Spleen (tissue), 11 donors: ENCODE measurements at regions not wholly inside any gene's neighbourhood (a gene's known extent, or its start where the extent isn't known, plus 50 kb on each side); places are given as distances from the start of the nearest gene placed in this dataset.

Experiments used
- DNase-seq: peaks from one replicate; pipeline ENCODE4 v3.0.0-alpha.2; 2020
- H3K27ac ChIP-seq, 8 donors: fragments of 200-600 bp; sonication (generic) in 7 of 8; 1 replicate in 4 of 8; 2 replicates in 4 of 8; pipeline versions ENCODE4 v1.5.0 to v1.8.0; 2016 to 2021; ENCODE audit warnings: inconsistent platforms in 4 of 8, mild to moderate bottlenecking in 4 of 8, moderate library complexity in 1 of 8
- H3K27me3 ChIP-seq, 7 donors: fragments of 200-600 bp; sonication (generic) in 6 of 7; replicated peaks in 1 of 7; 1 replicate in 4 of 7; 2 replicates in 3 of 7; pipeline versions ENCODE4 v1.5.0 to v1.8.0; 2016 to 2021; ENCODE audit warnings: inconsistent platforms in 3 of 7, mild to moderate bottlenecking in 1 of 7
- H3K36me3 ChIP-seq, 6 donors: fragments of 200-600 bp; sonication (generic) in 5 of 6; 1 replicate in 4 of 6; 2 replicates in 2 of 6; pipeline versions ENCODE4 v1.5.0 to v1.8.0; 2016 to 2021; ENCODE audit warnings: inconsistent platforms in 2 of 6
- H3K4me1 ChIP-seq, 6 donors: fragments of 200-600 bp; sonication (generic) in 5 of 6; 1 replicate in 3 of 6; 2 replicates in 3 of 6; pipeline versions ENCODE4 v1.5.0 to v1.8.0; 2016 to 2021; ENCODE audit warnings: inconsistent platforms in 3 of 6
- H3K4me3 ChIP-seq, 8 donors: fragments of 200-600 bp; sonication (generic) in 7 of 8; 1 replicate in 4 of 8; 2 replicates in 4 of 8; pipeline versions ENCODE4 v1.5.0 to v1.8.0; 2016 to 2021; ENCODE audit warnings: inconsistent platforms in 4 of 8, mild to moderate bottlenecking in 4 of 8, moderate library complexity in 2 of 8
- H3K9me3 ChIP-seq, 8 donors: fragments of 200-600 bp; sonication (generic) in 7 of 8; 1 replicate in 4 of 8; 2 replicates in 4 of 8; pipeline versions ENCODE4 v1.5.0 to v1.8.0; 2016 to 2021; ENCODE audit warnings: inconsistent platforms in 4 of 8
- CTCF ChIP-seq, 11 experiments: fragments of 200-600 bp in 7 of 11; fragments of 450-650 bp in 4 of 11; sonication (generic) in 4 of 11; IDR thresholded peaks in 8 of 11; conservative IDR thresholded peaks in 3 of 11; 1 replicate in 7 of 11; 2 replicates in 4 of 11; pipeline versions ENCODE4 v1.4.0 to v1.8.0; 2016 to 2021; ENCODE audit warnings: antibody characterized with exemption in 11 of 11, inconsistent platforms in 4 of 11, mild to moderate bottlenecking in 1 of 11
- POLR2A ChIP-seq, 3 donors: fragments of 450-650 bp; IDR thresholded peaks; one replicate each; pipeline ENCODE4 v1.5.1; 2017; ENCODE audit warnings: antibody characterized with exemption in 3 of 3, mild to moderate bottlenecking in 1 of 3
- POLR2AphosphoS5 ChIP-seq, 3 donors: sonication (generic); formaldehyde crosslinking; IDR thresholded peaks; one replicate each; pipeline ENCODE4 v1.5.1; 2017; ENCODE audit warnings: antibody characterized with exemption in 3 of 3
- WGBS, 5 donors: extraction: QIAGEN DNeasy Blood & Tissue Kit in 3 of 5; methylation state at CpG; one replicate each; pipeline versions ENCODE4 v1.1.5 to v1.1.7; 2013 to 2018; 5-methylcytosine and 5-hydroxymethylcytosine counted together
- intact Hi-C: fragments of 100-400 bp; cut with DNase I; formaldehyde crosslinking; loops from one replicate; pipeline ENCODE4 v1.15.0; 2023; ENCODE audit warnings: low total_unique reads
- donor health status: healthy with polysubstance abuse.
- donor health status: DM: no; HTN: no; CAD: no; lungs with moderate emphysema.
- donor health status: DM: no; HTN: no; CAD: no.
- donor health status: Bipolar disorder and iron deficiency.
- donor health status: healthy.
- donor health status: DM: no; HTN: no; CAD: no.
- donor health status: DM: yes; HTN: yes; CAD: no.

GRCh38 chr6:168207421-168208175 lies 112.0 kb downstream of the DACT2 start:
- WGBS, 5 donors: 67 to 88% (median 80%) methylated on average over 22 of the region's 22 CpGs
- no peaks in the 10 kb centered on the region for H3K36me3 ChIP-seq
- no peak overlapping the region for H3K4me3 ChIP-seq
- TF ChIP-seq POLR2A (IDR thresholded peaks at IDR 0.05) (no peak), POLR2AphosphoS5 (IDR thresholded peaks at IDR 0.05) (no peak), CTCF (IDR thresholded peaks at IDR 0.05 in 8 of 11, conservative IDR thresholded peaks at IDR 0.05 in 3 of 11) (no peak)
- no peak overlapping the region for H3K27ac ChIP-seq
- intact Hi-C loops: no loop called here
- H3K4me1 ChIP-seq: no peaks in the 10 kb centered on the region
- no peak for DNase-seq
- H3K27me3 ChIP-seq: peaks cover 0 to 5% (median 0%) of the 10 kb centered on the region in 7 donors
- peaks cover 0 to 7% (median 2%) of the 10 kb centered on the region in 8 donors for H3K9me3 ChIP-seq

DNA sequence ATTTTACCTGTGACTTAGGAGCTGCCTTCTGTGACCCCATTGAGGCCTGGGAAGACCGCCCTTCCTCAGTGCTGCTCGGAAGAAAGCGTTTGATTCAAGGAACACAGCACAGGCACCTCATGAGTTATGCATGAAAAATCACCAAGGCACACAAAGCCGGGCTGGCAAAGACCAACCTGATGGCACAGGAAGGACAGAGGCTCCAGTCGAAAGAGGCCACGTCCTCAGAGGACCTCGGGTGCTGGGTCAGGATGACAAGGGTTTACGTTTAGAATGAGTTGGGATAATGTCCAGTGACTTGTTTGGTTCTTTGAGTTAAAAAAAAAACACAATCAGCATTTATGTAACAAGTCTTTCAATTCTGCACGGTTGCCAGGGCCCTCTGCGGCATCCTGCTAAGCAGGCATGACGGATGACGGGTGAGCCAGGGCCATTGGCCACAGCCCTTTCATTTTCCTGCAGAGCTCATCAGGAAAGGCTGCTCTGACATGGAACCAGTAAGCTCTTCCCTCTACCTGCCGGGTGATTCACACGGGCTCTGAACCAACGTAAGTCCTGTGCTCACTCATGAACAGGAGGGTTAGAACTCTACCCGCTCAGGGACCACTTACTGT lies 112.8 kb downstream of the DACT2 start:
- Histone ChIP-seq H3K4me1 (no peaks in the 10 kb centered on the region), H3K4me3 (no peak overlapping the region), H3K36me3 (no peaks in the 10 kb centered on the region), H3K9me3 (peaks cover 0 to 7% (median 2%) of the 10 kb centered on the region in 8 donors), H3K27me3 (peaks cover 0 to 5% (median 0%) of the 10 kb centered on the region in 7 donors), H3K27ac (no peak overlapping the region)
- intact Hi-C loops: no loop called here
- TF ChIP-seq POLR2AphosphoS5 (IDR thresholded peaks at IDR 0.05) (no peak), CTCF (IDR thresholded peaks at IDR 0.05 in 8 of 11, conservative IDR thresholded peaks at IDR 0.05 in 3 of 11) (no peak), POLR2A (IDR thresholded peaks at IDR 0.05) (no peak)
- 84 to 91% (median 88%) methylated on average over 16 of the region's 16 CpGs for WGBS, 5 donors
- no peak for DNase-seq

DNA sequence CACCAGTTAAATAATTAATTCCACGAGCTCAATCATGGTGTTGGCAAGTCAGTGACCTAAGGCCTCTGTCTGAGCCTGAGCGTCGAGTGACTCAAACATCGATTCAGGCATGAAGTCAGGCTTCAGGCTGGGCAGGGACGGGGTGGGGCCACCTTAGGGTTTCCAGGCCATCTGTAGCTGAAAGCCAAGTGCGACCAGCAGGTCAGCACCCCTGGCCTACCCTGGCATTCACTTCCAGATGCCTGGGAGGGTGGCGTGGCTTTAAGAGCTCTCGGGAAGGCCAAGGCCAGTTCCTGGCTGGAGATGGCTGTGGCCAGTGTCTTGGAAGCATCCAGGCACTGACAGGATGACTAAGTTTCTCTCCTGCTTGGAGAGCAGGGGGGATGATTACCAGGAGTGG lies 113.4 kb downstream of the DACT2 start:
- H3K4me1 ChIP-seq: no peaks in the 10 kb centered on the region
- DNase-seq: no peak
- TF ChIP-seq POLR2A (IDR thresholded peaks at IDR 0.05) (no peak), POLR2AphosphoS5 (IDR thresholded peaks at IDR 0.05) (no peak), CTCF (IDR thresholded peaks at IDR 0.05 in 8 of 11, conservative IDR thresholded peaks at IDR 0.05 in 3 of 11) (no peak)
- H3K36me3 ChIP-seq: no peaks in the 10 kb centered on the region
- H3K27me3 ChIP-seq: peaks cover 0 to 5% (median 0%) of the 10 kb centered on the region in 7 donors
- H3K4me3 ChIP-seq: no peak overlapping the region
- H3K9me3 ChIP-seq: peaks cover 0 to 7% (median 2%) of the 10 kb centered on the region in 8 donors
- H3K27ac ChIP-seq: no peak overlapping the region
- WGBS, 5 donors: 85 to 92% (median 87%) methylated on average over 5 to 8 of the region's 8 CpGs
- intact Hi-C loops: no loop called here

- peaks cover 0 to 4% (median 0%) of the 10 kb centered on the region in 7 donors for H3K27me3 ChIP-seq
- no peak for DNase-seq
- peaks cover 0 to 7% (median 2%) of the 10 kb centered on the region in 8 donors for H3K9me3 ChIP-seq
- intact Hi-C loops: no loop called here
- H3K4me1 ChIP-seq: no peaks in the 10 kb centered on the region
- no peak for TF ChIP-seq POLR2A (IDR thresholded peaks at IDR 0.05)
- no peak for TF ChIP-seq POLR2AphosphoS5 (IDR thresholded peaks at IDR 0.05)
- TF ChIP-seq CTCF (IDR thresholded peaks at IDR 0.05 in 8 of 11, conservative IDR thresholded peaks at IDR 0.05 in 3 of 11): no peak
- 71 to 84% (median 83%) methylated on average over 5 of the region's 5 CpGs for WGBS, 5 donors
- H3K27ac ChIP-seq: no peak overlapping the region
- H3K4me3 ChIP-seq: no peak overlapping the region
- no peaks in the 10 kb centered on the region for H3K36me3 ChIP-seq
Measured at GRCh38 chr6:168201799-168202198, 117.8 kb downstream of the DACT2 start.
